NCI-H2029 (cell line): ENCODE measurements at regions not wholly inside any gene's neighbourhood (a gene's known extent, or its start where the extent isn't known, plus 50 kb on each side); places are given as distances from the start of the nearest gene placed in this dataset.

Source experiments
- DNase-seq: peaks from one replicate; lab custom pipeline; 2025; lab: John Stamatoyannopoulos, UW

GRCh38 chr6:169994739-169995138 lies 243.3 kb downstream of the ERMARD start:
- no peak for DNase-seq

DNA sequence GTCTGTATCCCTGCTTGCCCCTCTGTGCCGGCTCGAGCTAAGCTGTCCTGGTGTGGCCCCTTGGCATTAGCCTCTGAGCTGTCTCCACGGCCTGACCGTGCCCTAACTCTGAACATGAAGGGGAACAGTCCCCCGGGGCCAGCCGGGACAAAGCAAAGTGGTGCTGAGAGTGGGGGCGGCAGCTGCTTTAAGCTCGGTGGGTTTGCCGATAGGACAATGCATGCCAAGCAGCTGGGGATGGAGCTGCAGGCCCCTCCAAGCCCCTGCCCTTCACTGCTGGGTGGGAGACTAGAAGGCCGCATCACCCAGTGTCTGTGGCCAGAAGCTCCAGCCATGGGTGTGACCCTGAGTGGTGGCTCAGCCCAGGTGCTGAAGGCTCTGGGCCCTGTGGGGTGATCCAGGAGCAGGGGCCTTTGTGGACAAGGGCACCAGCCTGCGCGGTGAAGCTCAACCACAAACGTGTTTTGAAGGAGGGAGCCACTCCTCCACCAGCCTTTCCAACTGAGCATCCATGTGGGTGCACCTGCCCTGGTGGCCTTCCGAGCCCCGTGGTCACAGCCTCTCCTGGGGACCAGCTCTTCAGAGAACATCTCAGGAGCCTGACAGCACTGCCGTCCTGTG lies 242.5 kb downstream of the ERMARD start:
- DNase-seq, result no peak

GRCh38 chr6:169991913-169992312 lies 240.5 kb downstream of the ERMARD start:
- DNase-seq, result no peak

- DNase-seq, result no peak
These were observed 239.6 kb downstream of the ERMARD start for GRCh38 chr6:169991031-169991390.

DNA sequence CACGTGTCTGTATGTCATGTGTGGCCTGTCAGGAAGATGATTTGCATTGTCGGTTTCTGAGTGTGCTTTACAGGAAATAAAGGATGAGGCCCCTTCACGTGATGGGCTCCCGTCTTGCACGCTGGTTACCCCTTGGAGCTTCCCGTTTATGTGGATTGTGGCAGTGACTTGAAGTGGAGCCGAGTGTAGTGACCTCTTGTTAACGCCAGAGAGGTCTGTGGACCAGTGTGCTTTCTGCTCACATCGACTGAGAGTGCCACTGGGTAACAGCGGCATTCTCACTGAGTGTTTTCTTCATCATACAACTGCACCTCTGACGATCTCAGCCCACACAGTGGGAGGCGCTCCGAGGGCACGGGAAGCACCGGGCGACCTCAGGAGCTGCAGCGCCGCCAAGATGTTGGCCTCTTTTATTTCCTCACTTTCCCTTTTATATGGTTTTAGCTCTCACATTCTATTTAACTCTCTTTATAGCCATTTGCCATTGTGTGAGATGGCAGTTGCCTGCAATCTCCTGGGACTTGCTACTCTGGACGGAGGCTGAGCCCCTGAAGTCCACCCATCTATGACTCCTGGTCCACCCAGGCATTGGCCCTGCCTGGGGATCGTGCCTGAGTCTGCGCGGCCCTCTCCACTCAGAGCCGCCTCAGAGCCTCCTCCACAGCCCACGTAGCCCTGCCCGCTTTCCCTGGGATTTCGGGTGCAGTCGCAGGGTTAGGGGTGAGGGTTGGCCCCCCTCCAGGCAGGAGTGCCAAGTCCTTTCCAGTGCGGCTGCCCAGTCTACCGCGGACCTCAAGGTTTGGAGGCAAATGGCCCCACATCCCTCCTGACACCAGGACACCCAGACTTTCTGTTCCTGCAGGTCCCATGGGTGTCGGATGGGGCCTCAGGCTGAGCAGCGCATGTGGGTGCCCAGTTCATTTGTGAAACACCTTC lies 238.9 kb downstream of the ERMARD start:
- DNase-seq, result no peak

DNA sequence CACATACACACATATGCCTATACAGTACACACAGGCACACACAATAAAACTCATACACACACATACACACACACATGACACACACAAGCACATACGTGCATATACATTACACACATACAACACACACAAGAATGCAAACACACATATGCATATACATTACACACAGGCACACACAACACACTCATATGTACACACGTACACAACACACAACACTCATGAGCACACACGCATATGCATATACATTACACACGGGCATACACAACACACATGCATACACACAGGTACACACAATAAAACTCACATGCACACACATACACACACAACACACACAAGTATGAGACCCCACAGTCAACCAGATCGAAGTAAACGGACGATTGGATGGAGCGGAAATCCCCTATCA lies 238.2 kb downstream of the ERMARD start:
- no peak for DNase-seq

- DNase-seq, result no peak
These were observed 237.5 kb downstream of the ERMARD start for GRCh38 chr6:169988769-169989550.

DNA sequence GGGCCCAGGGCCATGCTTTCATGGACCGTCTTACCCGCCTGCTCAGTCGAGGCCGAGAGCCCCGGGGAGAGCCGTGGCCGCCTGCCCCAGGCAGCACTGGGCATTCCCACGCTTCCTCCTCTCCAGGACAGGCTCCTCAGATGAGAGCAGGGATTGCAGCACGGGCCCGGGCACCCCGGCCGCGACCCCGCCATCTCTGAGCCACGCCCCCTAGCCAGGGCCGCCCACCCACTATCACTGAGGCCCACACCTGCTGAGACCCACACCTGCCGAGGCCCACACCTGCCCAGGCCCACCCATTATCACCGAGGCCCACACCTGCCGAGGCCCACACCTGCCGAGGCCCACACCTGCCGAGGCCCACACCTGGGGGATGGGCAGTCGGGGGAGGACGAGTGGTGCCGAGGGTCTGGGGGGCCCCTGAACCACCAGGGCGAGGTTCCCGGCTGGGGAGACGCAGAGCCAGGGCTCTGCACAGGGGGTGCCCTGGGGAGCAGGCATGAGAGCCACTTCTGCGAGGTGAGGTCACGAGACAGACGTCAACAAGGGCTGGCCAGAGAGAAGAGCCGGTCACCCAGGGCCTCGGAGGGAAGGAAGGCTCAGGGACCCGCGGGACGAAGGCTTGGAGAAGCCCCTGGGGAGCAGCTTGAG lies 235.6 kb downstream of the ERMARD start:
- no peak for DNase-seq

DNA sequence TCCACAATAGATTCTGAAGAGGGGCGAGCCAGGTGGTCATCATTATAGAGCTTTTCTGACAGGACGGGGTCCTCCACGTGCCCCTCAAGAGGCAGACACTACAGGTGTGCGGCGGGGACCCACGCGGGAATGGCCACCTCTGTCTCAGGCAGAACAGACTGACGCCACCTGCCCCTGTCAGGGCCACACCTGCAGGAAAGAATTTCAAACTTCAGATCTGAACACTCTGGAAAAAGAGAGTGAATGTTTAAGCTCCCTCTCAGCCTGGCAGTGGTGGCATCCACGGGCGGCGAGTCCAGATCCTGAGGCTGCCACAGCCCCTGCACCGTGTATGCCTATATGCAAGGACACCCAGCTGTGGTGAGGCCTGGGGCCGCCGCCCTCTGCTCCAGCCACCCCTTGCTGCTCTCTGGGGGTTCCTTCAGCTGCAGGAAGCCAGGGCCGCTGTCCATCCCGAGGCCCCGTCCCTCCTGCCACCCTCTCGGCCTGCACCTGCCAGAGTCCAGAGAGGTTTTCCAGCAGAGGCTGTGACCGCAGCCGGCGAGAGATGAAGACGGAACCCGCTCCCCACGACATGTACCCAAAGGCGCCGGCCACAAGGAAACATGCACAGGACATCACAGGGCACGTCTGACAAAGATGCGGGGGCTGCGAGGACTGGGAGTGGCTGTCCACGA lies 234.9 kb downstream of the ERMARD start:
- no peak for DNase-seq

- no peak for DNase-seq
These were observed 233.9 kb downstream of the ERMARD start for GRCh38 chr6:169985121-169986015.

- DNase-seq, result peak; percentile 95
These were observed 233.0 kb downstream of the ERMARD start for GRCh38 chr6:169984181-169985120.

GRCh38 chr6:169983651-169984050 lies 232.2 kb downstream of the ERMARD start:
- no peak for DNase-seq

DNA sequence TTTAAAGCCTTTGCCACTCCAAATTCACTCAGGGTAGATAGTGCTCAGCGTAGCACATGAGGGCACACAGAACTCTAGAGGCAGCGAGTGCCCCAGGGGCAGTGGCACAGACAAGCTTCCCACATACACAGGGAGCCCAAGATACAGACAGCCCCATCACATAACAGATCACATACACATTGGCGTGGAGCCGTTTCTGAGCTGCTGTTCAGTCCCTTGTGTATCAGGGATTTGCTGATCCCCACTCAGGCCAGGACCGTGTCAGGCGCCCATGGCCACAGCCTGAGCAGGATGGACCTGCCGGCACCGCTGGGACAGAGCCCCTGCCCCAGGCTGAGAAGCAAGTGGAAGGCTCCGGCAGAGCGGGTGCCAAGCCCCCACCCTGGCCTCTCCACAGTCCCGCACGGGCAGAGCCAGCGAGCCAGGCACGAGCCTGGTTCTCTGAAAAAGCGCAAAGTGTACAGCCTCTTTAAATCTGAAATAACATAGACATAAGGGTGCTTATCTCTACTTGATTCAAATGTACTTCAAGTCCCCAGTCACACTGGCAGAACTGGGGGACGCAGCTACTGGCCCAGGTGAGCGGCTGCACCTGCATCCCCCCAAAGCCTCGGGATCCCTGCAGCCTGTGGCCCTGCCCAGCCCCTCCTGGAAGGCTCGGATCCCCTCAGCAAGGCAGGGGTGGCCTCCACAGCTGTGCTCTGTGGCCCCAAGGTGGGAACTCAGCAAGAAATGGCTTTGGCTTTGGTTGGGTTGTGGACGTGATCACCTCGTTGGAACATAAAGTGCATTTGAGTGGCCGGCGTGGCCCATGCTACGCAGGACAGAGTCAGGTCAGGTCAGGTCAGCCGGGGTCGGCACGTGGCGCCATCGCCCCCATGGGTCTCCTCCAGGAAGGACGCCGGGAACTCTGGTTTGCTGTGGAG lies 231.3 kb downstream of the ERMARD start:
- no peak for DNase-seq

GRCh38 chr6:169981969-169982368 lies 230.5 kb downstream of the ERMARD start:
- no peak for DNase-seq

DNA sequence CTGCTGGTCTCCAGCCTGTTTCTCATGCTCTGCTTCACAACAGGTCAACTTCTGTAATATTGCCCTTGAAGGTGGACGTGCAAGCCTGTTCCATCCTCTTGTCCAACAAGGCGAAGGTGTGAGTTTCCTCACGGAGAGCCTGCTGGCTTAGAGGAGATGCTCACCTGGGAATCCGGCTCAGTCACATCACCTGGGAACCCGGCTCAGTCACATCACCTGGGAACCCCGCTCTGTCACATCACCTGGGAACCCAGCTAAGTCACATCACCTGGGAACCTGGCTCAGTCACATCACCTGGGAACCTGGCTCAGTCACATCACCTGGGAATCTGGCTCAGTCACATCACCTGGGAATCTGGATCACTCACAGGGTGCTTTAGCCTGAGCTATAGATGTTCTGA lies 230.1 kb downstream of the ERMARD start:
- DNase-seq, result no peak

DNA sequence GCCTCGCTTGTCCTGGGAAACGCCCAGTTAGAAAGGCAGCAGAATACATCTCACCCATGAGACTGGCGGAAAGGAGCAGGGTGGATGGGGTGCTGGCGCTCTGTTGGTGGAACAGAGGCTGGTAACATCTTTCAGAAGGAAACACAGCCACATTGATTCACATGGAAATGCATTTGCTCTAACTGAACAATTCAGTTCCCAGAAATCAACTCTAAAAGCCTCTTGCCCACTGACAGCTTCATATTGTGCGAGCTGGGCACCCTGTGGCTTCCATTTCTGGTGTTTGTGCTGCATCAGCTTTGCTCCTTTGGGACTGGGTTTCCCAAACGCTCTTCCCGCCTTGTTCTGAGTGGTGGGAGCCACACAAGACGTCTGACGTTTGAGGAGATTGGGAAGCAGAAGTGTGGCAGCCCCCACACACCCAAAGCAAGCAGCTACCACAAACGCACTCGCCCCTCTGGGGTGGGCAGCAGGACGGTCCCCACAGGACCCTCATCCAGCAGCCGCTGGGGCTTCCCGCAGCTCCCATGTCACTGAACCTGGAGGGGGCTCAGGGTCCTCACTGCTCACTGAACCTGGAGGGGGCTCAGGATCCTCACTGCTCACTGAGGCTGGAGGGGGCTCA lies 229.5 kb downstream of the ERMARD start:
- no peak for DNase-seq

GRCh38 chr6:169979873-169980432 lies 228.5 kb downstream of the ERMARD start:
- no peak for DNase-seq
